Activated T-helper 1 cell treated with anti-CD3 and anti-CD28 coated beads, Interleukin-12 subunit alpha, Interleukin-12 subunit beta, Interleukin-2, Interleukin-4 antibody, amounts not matched to agents 30 ng/mL and 10 ng/mL and 1 ng/mL, durations not matched to agents 14 hours and 24 hours and 36 hours (primary cell): ENCODE measurements at regions not wholly inside any gene's neighbourhood (a gene's known extent, or its start where the extent isn't known, plus 50 kb on each side); places are given as distances from the start of the nearest gene placed in this dataset.

ENCODE experiments used
- DNase-seq: peaks from one replicate; pipeline ENCODE4 v3.0.0; 2021; ENCODE audit warnings: low spot score
- H3K27ac Mint-ChIP-seq: one replicate; pipeline ENCODE4 v1.8.0; 2021; ENCODE audit warnings: mild to moderate bottlenecking, mixed read lengths
- H3K27me3 Mint-ChIP-seq: one replicate; pipeline ENCODE4 v1.8.0; 2022; ENCODE audit warnings: mild to moderate bottlenecking, moderate library complexity, mixed read lengths; ENCODE audit not compliant: insufficient read depth
- H3K36me3 Mint-ChIP-seq: one replicate; pipeline ENCODE4 v1.8.0; 2021; ENCODE audit warnings: low read depth, mixed read lengths
- H3K4me1 Mint-ChIP-seq: one replicate; pipeline ENCODE4 v1.8.0; 2021; ENCODE audit warnings: low read depth, mixed read lengths
- H3K4me3 Mint-ChIP-seq: one replicate; pipeline ENCODE4 v1.8.0; 2021; ENCODE audit warnings: mild to moderate bottlenecking, moderate library complexity, mixed read lengths
- H3K9me3 Mint-ChIP-seq: one replicate; pipeline ENCODE4 v1.8.0; 2021; ENCODE audit warnings: mixed read lengths
- intact Hi-C: fragments of 100-400 bp; cut with micrococcal nuclease; formaldehyde crosslinking; loops from one replicate; pipeline ENCODE4 v1.15.1; 2024

GRCh38 chr1:224565611-224566406 lies 50.3 kb upstream of the CNIH3 start:
- H3K9me3 Mint-ChIP-seq = no peaks in the 10 kb centered on the region
- intact Hi-C loops = no loop called here
- no peak overlapping the region for H3K27ac Mint-ChIP-seq
- H3K36me3 Mint-ChIP-seq = no peaks in the 10 kb centered on the region
- no peak overlapping the region for H3K4me3 Mint-ChIP-seq
- H3K27me3 Mint-ChIP-seq = peaks cover 5% of the 10 kb centered on the region
- no peaks in the 10 kb centered on the region for H3K4me1 Mint-ChIP-seq
- no peak for DNase-seq
